Panc1 (cell line): ENCODE measurements at regions not wholly inside any gene's neighbourhood (a gene's known extent, or its start where the extent isn't known, plus 50 kb on each side); places are given as distances from the start of the nearest gene placed in this dataset.

Experiments used
- ATAC-seq: fragments of 200-7000 bp; cut with Tn5 transposase; 2 replicates; pipeline ENCODE4 v1.9.1; 2020; ENCODE audit warnings: mild to moderate bottlenecking, moderate library complexity
- BruUV-seq: library from RNA; stranded (reverse); fragments of 400-500 nt; replicated peaks from 2 replicates; lab custom pipeline; 2021; lab: Mats Ljungman, UMichigan
- CTCF ChIA-PET: fragments of 300-600 bp; sonication (Branson Sonifier 250); formaldehyde crosslinking; loops from one replicate; lab custom pipeline; 2022; ENCODE audit warnings: antibody characterized with exemption; lab: Charles Lee
- POLR2A ChIA-PET: fragments of 300-600 bp; sonication (Branson Sonifier 250); formaldehyde crosslinking; loops from one replicate; lab custom pipeline; 2022; ENCODE audit warnings: antibody characterized with exemption; lab: Charles Lee
- DNase-seq: peaks from one replicate; pipeline ENCODE4 v3.0.0-alpha.2; 2010; ENCODE audit warnings: low read depth, low spot score
- H3K27ac ChIP-seq: 2 replicates; pipeline ENCODE4 v1.5.1; 2011; ENCODE audit warnings: mild to moderate bottlenecking, low read length, inconsistent platforms
- H3K27me3 ChIP-seq: fragments of 200-500 bp; sonication (Bioruptor generic); 2 replicates; pipeline ENCODE4 v1.6.0; 2014; ENCODE audit warnings: low read length, inconsistent platforms; ENCODE audit not compliant: control insufficient read depth, insufficient read depth
- H3K36me3 ChIP-seq: fragments of 200-500 bp; sonication (Bioruptor generic); 2 replicates; pipeline ENCODE4 v1.5.1; 2014; ENCODE audit warnings: inconsistent platforms, mild to moderate bottlenecking, low read length, moderate library complexity; ENCODE audit not compliant: control insufficient read depth, insufficient read depth
- H3K4me1 ChIP-seq: 2 replicates; pipeline ENCODE4 v1.5.1; 2011; ENCODE audit warnings: inconsistent platforms, mild to moderate bottlenecking, low read length, moderate library complexity; ENCODE audit not compliant: control insufficient read depth, insufficient read depth
- H3K4me3 ChIP-seq, 2 experiments: 2 replicates each; pipeline ENCODE4 v1.5.1; 2011 to 2012; ENCODE audit warnings: low read depth in 2 of 2, low read length in 2 of 2, mild to moderate bottlenecking in 2 of 2, inconsistent platforms in 1 of 2, moderate library complexity in 1 of 2
- H3K9me3 ChIP-seq: fragments of 200-500 bp; sonication (Bioruptor generic); 2 replicates; pipeline ENCODE4 v1.5.1; 2014; ENCODE audit warnings: low read depth, mild to moderate bottlenecking, inconsistent platforms, low read length, moderate library complexity; ENCODE audit not compliant: control insufficient read depth, insufficient read depth
- POLR2AphosphoS5 ChIP-seq: IDR thresholded peaks from 2 replicates; pipeline ENCODE4 v1.6.1; 2012; ENCODE audit warnings: mild to moderate bottlenecking, low read depth, low read length, moderate library complexity
- SIN3A ChIP-seq: IDR thresholded peaks from 2 replicates; pipeline ENCODE4 v1.6.1; 2012; ENCODE audit warnings: low read depth, mild to moderate bottlenecking, low read length, moderate library complexity, borderline replicate concordance; ENCODE audit not compliant: insufficient read depth
- TCF7L2 ChIP-seq: IDR thresholded peaks from 2 replicates; pipeline ENCODE4 v1.6.1; 2011; ENCODE audit warnings: mild to moderate bottlenecking, low read depth, low read length, inconsistent platforms
- in situ Hi-C: cut with HindIII; loops from 2 replicates; pipeline ENCODE4 v1.10.0; 2016; ENCODE audit warnings: low sequenced_read_pairs, low pct_unique_long_range_greater_than_20kb
- intact Hi-C: fragments of 100-400 bp; cut with micrococcal nuclease; formaldehyde crosslinking; loops from one replicate; pipeline ENCODE4 v1.10.0; 2022; ENCODE audit not compliant: unreplicated experiment
- TF ChIP-seq, protein P1 (sequence below), 2 experiments: IDR thresholded peaks; 2 replicates each; pipeline ENCODE4 v1.6.1; 2011 to 2012; ENCODE audit warnings: low read depth in 2 of 2, control low read depth in 1 of 2, low read length in 1 of 2, mild to moderate bottlenecking in 1 of 2, moderate library complexity in 1 of 2; ENCODE audit not compliant: insufficient read depth in 1 of 2
- TF ChIP-seq, protein P2 (sequence below): fragments of 450-650 bp; IDR thresholded peaks from 2 replicates; pipeline ENCODE4 v1.5.1; 2017; ENCODE audit warnings: mild to moderate bottlenecking

DNA sequence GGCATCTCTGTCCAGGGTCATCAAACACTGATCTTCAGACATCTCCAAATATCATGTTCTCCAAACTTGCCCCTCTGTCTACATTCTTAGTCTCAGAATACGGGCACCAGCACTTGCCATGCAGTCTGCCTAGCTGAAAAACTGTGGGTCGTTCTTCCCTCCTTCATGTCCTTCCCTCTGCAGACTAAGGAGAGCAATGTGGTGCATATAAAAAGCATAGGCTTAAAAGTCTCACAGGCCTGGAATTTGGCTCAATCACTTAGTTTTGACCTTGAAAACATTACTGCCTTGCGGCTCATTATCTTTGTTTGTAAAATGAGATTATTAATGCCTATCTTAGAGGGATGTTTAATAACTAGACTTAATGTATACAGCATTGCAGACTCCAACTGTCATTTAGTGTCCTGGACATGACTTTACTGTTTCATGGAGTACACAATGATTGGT is 362.8 kb downstream of the NPR3 start:
- Histone ChIP-seq H3K9me3 (no peaks in the 10 kb centered on the region), H3K27ac (no peak overlapping the region), H3K4me1 (no peaks in the 10 kb centered on the region), H3K4me3 (no peak overlapping the region), H3K36me3 (no peaks in the 10 kb centered on the region), H3K27me3 (no peaks in the 10 kb centered on the region)
- no TSS peak for BruUV-seq
- intact Hi-C loops: no loop called here
- TF ChIP-seq, protein P1, sequence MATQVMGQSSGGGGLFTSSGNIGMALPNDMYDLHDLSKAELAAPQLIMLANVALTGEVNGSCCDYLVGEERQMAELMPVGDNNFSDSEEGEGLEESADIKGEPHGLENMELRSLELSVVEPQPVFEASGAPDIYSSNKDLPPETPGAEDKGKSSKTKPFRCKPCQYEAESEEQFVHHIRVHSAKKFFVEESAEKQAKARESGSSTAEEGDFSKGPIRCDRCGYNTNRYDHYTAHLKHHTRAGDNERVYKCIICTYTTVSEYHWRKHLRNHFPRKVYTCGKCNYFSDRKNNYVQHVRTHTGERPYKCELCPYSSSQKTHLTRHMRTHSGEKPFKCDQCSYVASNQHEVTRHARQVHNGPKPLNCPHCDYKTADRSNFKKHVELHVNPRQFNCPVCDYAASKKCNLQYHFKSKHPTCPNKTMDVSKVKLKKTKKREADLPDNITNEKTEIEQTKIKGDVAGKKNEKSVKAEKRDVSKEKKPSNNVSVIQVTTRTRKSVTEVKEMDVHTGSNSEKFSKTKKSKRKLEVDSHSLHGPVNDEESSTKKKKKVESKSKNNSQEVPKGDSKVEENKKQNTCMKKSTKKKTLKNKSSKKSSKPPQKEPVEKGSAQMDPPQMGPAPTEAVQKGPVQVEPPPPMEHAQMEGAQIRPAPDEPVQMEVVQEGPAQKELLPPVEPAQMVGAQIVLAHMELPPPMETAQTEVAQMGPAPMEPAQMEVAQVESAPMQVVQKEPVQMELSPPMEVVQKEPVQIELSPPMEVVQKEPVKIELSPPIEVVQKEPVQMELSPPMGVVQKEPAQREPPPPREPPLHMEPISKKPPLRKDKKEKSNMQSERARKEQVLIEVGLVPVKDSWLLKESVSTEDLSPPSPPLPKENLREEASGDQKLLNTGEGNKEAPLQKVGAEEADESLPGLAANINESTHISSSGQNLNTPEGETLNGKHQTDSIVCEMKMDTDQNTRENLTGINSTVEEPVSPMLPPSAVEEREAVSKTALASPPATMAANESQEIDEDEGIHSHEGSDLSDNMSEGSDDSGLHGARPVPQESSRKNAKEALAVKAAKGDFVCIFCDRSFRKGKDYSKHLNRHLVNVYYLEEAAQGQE (IDR thresholded peaks at IDR 0.05; ENCODE audit: insufficient read depth in 1 of 2, low read depth in 2 of 2, low read length in 1 of 2): no peak
- DNase-seq: no peak
- ChIA-PET POLR2A (no interaction called here), CTCF (no interaction called here)
- in situ Hi-C loops: no loop called here
- ATAC-seq: no peak

DNA sequence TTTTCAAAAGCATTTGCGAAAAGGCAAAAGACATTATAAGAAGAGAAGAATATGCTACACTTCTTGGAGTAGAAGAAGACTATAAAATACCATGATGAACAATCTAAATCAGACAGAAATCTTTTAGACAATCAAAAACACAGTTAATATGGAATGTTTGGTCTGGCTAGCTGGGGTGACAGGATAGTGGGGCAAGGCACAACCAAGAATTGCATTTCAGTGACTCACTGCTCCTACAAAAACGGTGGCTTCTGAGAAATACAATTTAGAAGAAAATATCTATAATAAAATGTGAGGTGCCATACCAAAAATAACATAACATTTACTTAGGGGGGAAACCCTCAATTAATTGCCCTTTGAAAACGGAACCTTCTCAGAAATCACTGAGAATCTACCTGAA is 363.4 kb downstream of the NPR3 start:
- Histone ChIP-seq H3K27me3 (no peaks in the 10 kb centered on the region), H3K36me3 (no peaks in the 10 kb centered on the region), H3K9me3 (no peaks in the 10 kb centered on the region), H3K4me1 (no peaks in the 10 kb centered on the region), H3K27ac (no peak overlapping the region), H3K4me3 (no peak overlapping the region)
- TF ChIP-seq TCF7L2 (no peak), POLR2AphosphoS5 (no peak), SIN3A (no peak)
- TF ChIP-seq, protein P1 (IDR thresholded peaks at IDR 0.05; ENCODE audit: insufficient read depth in 1 of 2, low read depth in 2 of 2, low read length in 1 of 2): no peak
- TF ChIP-seq, protein P2, sequence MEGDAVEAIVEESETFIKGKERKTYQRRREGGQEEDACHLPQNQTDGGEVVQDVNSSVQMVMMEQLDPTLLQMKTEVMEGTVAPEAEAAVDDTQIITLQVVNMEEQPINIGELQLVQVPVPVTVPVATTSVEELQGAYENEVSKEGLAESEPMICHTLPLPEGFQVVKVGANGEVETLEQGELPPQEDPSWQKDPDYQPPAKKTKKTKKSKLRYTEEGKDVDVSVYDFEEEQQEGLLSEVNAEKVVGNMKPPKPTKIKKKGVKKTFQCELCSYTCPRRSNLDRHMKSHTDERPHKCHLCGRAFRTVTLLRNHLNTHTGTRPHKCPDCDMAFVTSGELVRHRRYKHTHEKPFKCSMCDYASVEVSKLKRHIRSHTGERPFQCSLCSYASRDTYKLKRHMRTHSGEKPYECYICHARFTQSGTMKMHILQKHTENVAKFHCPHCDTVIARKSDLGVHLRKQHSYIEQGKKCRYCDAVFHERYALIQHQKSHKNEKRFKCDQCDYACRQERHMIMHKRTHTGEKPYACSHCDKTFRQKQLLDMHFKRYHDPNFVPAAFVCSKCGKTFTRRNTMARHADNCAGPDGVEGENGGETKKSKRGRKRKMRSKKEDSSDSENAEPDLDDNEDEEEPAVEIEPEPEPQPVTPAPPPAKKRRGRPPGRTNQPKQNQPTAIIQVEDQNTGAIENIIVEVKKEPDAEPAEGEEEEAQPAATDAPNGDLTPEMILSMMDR: no peak
- no peak for ATAC-seq
- intact Hi-C loops: no loop called here
- in situ Hi-C loops: no loop called here
- DNase-seq: no peak
- no TSS peak for BruUV-seq
- CTCF ChIA-PET: no interaction called here
- POLR2A ChIA-PET: no interaction called here
